OCI-LY7 (cell line): ENCODE measurements at regions not wholly inside any gene's neighbourhood (a gene's known extent, or its start where the extent isn't known, plus 50 kb on each side); places are given as distances from the start of the nearest gene placed in this dataset.

ENCODE experiments used
- BruUV-seq: library from RNA; stranded (reverse); fragments of 400-500 nt; replicated peaks from 2 replicates; lab custom pipeline; 2021; lab: Mats Ljungman, UMichigan
- CTCF ChIA-PET: fragments of 300-600 bp; sonication (Branson Sonifier 250); formaldehyde crosslinking; loops from one replicate; lab custom pipeline; 2022; ENCODE audit warnings: antibody characterized with exemption; ENCODE audit not compliant: unreplicated experiment; lab: Charles Lee
- POLR2A ChIA-PET: fragments of 300-600 bp; sonication (Branson Sonifier 250); formaldehyde crosslinking; loops from one replicate; lab custom pipeline; 2022; ENCODE audit warnings: antibody characterized with exemption; lab: Charles Lee
- DNase-seq: peaks from one replicate; pipeline ENCODE4 v3.0.0-alpha.2; 2015; ENCODE audit warnings: low spot score
- H2AFZ ChIP-seq: fragments of 200-600 bp; sonication (generic), shearing (Covaris generic); 2 replicates; pipeline ENCODE4 v1.6.1; 2014; ENCODE audit warnings: mild to moderate bottlenecking, antibody characterized with exemption, low read length, moderate library complexity
- H3K27ac ChIP-seq: fragments of 200-600 bp; sonication (generic); 2 replicates; pipeline ENCODE4 v1.5.1; 2014; ENCODE audit warnings: mixed run types, low read depth, mild to moderate bottlenecking, moderate library complexity, low read length, inconsistent platforms; ENCODE audit not compliant: poor library complexity, severe bottlenecking
- H3K36me3 ChIP-seq: fragments of 200-600 bp; sonication (generic); 2 replicates; pipeline ENCODE4 v1.6.1; 2014; ENCODE audit warnings: mild to moderate bottlenecking, antibody characterized with exemption, low read length, moderate library complexity, mixed read lengths; ENCODE audit not compliant: insufficient read depth
- H3K4me1 ChIP-seq: fragments of 200-600 bp; sonication (generic); 2 replicates; pipeline ENCODE4 v1.5.1; 2014; ENCODE audit warnings: mild to moderate bottlenecking, low read length; ENCODE audit not compliant: insufficient read depth, poor library complexity, severe bottlenecking
- H3K4me2 ChIP-seq: fragments of 200-600 bp; sonication (generic); 2 replicates; pipeline ENCODE4 v1.6.1; 2014; ENCODE audit warnings: mild to moderate bottlenecking, low read length
- H3K4me3 ChIP-seq: fragments of 200-600 bp; sonication (generic); 2 replicates; pipeline ENCODE4 v1.5.1; 2014; ENCODE audit warnings: mild to moderate bottlenecking, low read depth, low read length; ENCODE audit not compliant: poor library complexity, severe bottlenecking
- H3K79me2 ChIP-seq: fragments of 200-600 bp; sonication (generic); 2 replicates; pipeline ENCODE4 v1.6.1; 2016; ENCODE audit warnings: low read depth, mild to moderate bottlenecking, low read length, moderate library complexity, mixed read lengths; ENCODE audit not compliant: insufficient read depth
- H3K9me2 ChIP-seq: fragments of 200-600 bp; sonication (generic); 2 replicates; pipeline ENCODE4 v1.6.1; 2016; ENCODE audit warnings: mild to moderate bottlenecking, low read length, mixed read lengths; ENCODE audit not compliant: insufficient read depth
- H3K9me3 ChIP-seq: fragments of 200-600 bp; sonication (generic); 2 replicates; pipeline ENCODE4 v1.6.1; 2014; ENCODE audit warnings: mild to moderate bottlenecking, mixed run types, low read length, mixed read lengths
- H4K20me1 ChIP-seq: fragments of 200-600 bp; sonication (generic); 2 replicates; pipeline ENCODE4 v1.6.1; 2014; ENCODE audit warnings: mild to moderate bottlenecking, antibody characterized with exemption, low read length, moderate library complexity, mixed read lengths; ENCODE audit not compliant: insufficient read depth
- EZH2phosphoT487 ChIP-seq: fragments of 200-600 bp; sonication (generic); IDR thresholded peaks from 2 replicates; pipeline ENCODE4 v1.6.1; 2018; ENCODE audit warnings: low read depth, borderline replicate concordance, mild to moderate bottlenecking, mixed run types, antibody characterized with exemption, low read length, moderate library complexity, mixed read lengths
- intact Hi-C: fragments of 100-400 bp; cut with micrococcal nuclease; formaldehyde crosslinking; loops from one replicate; pipeline ENCODE4 v1.10.0; 2022; ENCODE audit not compliant: unreplicated experiment
- TF ChIP-seq, protein P1 (sequence below): fragments of 200-600 bp; sonication (generic); conservative IDR thresholded peaks from 2 replicates; pipeline ENCODE4 v1.5.1; 2014; ENCODE audit warnings: mild to moderate bottlenecking, antibody characterized with exemption, low read length, moderate library complexity, mixed read lengths

- BruUV-seq = no TSS peak
- no peak overlapping the region for H3K27ac ChIP-seq
- no peaks in the 10 kb centered on the region for H3K4me1 ChIP-seq
- ChIA-PET POLR2A (no interaction called here), CTCF (no interaction called here)
- H2AFZ ChIP-seq = no peak overlapping the region
- no peaks in the 10 kb centered on the region for H4K20me1 ChIP-seq
- H3K36me3 ChIP-seq = no peaks in the 10 kb centered on the region
- H3K4me3 ChIP-seq = no peak overlapping the region
- no peak for TF ChIP-seq EZH2phosphoT487
- TF ChIP-seq, protein P1, sequence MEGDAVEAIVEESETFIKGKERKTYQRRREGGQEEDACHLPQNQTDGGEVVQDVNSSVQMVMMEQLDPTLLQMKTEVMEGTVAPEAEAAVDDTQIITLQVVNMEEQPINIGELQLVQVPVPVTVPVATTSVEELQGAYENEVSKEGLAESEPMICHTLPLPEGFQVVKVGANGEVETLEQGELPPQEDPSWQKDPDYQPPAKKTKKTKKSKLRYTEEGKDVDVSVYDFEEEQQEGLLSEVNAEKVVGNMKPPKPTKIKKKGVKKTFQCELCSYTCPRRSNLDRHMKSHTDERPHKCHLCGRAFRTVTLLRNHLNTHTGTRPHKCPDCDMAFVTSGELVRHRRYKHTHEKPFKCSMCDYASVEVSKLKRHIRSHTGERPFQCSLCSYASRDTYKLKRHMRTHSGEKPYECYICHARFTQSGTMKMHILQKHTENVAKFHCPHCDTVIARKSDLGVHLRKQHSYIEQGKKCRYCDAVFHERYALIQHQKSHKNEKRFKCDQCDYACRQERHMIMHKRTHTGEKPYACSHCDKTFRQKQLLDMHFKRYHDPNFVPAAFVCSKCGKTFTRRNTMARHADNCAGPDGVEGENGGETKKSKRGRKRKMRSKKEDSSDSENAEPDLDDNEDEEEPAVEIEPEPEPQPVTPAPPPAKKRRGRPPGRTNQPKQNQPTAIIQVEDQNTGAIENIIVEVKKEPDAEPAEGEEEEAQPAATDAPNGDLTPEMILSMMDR = no peak
- no peaks in the 10 kb centered on the region for H3K9me3 ChIP-seq
- no peaks in the 10 kb centered on the region for H3K79me2 ChIP-seq
- no peaks in the 10 kb centered on the region for H3K9me2 ChIP-seq
- intact Hi-C loops = no loop called here
- no peak for DNase-seq
- no peak overlapping the region for H3K4me2 ChIP-seq
Measured at GRCh38 chr2:19033240-19033639, 325.2 kb downstream of the OSR1 start.

DNA sequence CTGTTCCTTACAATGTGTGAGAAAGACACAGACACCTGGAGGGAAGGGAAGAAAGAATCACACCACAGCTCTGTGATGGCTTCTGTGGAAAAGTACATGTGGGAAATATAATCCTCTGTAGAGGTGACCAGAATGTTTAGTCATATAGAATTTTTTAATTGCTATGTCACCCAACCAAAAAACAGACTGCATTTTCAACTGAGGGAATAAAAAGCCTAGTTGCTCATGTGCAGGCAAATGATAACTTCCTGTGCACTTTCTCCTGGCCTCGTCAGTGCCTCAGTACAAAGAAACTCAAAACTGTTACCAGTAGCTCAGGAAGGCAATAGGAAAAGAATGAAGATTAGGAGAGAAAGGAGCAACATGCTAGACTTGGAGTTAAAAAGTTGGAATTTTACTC is 326.8 kb downstream of the OSR1 start:
- Histone ChIP-seq H2AFZ (no peak overlapping the region), H3K4me1 (peaks cover 3% of the 10 kb centered on the region), H3K79me2 (no peaks in the 10 kb centered on the region), H3K4me3 (no peak overlapping the region), H3K9me2 (no peaks in the 10 kb centered on the region), H3K36me3 (no peaks in the 10 kb centered on the region), H4K20me1 (no peaks in the 10 kb centered on the region), H3K4me2 (no peak overlapping the region), H3K27ac (no peak overlapping the region), H3K9me3 (no peaks in the 10 kb centered on the region)
- intact Hi-C loops = no loop called here
- TF ChIP-seq, protein P1 = no peak
- TF ChIP-seq EZH2phosphoT487 = no peak
- DNase-seq = no peak
- ChIA-PET CTCF (no interaction called here), POLR2A (interaction anchor here (0.6 kb wide), 1 partner anchor 13 kb away, joined by 3 read pairs; no protein-coding TSS in a partner anchor)
- no TSS peak for BruUV-seq

GRCh38 chr2:19029655-19030054 is 328.8 kb downstream of the OSR1 start:
- no peak for TF ChIP-seq EZH2phosphoT487
- TF ChIP-seq, protein P1 = no peak
- intact Hi-C loops = no loop called here
- H3K4me1 ChIP-seq = peaks cover 3% of the 10 kb centered on the region

More at GRCh38 chr2:19029655-19030054, 328.8 kb downstream of the OSR1 start:
- DNase-seq = no peak
- H3K79me2 ChIP-seq = no peaks in the 10 kb centered on the region
- no peaks in the 10 kb centered on the region for H3K9me3 ChIP-seq
- H2AFZ ChIP-seq = no peak overlapping the region
- ChIA-PET POLR2A (interaction anchor here (0.6 kb wide), 1 partner anchor 88 kb away, joined by 3 read pairs; no protein-coding TSS in a partner anchor), CTCF (no interaction called here)
- no peaks in the 10 kb centered on the region for H4K20me1 ChIP-seq
- no peak overlapping the region for H3K4me2 ChIP-seq
- H3K36me3 ChIP-seq = no peaks in the 10 kb centered on the region
- no peaks in the 10 kb centered on the region for H3K9me2 ChIP-seq
- no TSS peak for BruUV-seq
- H3K4me3 ChIP-seq = no peak overlapping the region
- no peak overlapping the region for H3K27ac ChIP-seq
